GM19351 (cell line): ENCODE measurements at regions not wholly inside any gene's neighbourhood (a gene's known extent, or its start where the extent isn't known, plus 50 kb on each side); places are given as distances from the start of the nearest gene placed in this dataset.

Experiments
- ATAC-seq: cut with Tn5 transposase; IDR thresholded peaks from one replicate; pipeline ENCODE4 v1.9.1; 2021; ENCODE audit warnings: mild to moderate bottlenecking, moderate library complexity; ENCODE audit not compliant: unreplicated experiment

- no peak for ATAC-seq
Observed at GRCh38 chr3:34008836-34009809, 210.7 kb downstream of the PDCD6IP start.

- ATAC-seq = peak; percentile 28
Observed at GRCh38 chr3:34011171-34012101, 213.0 kb downstream of the PDCD6IP start.

- no peak for ATAC-seq
Observed at GRCh38 chr3:34012102-34012461, 213.7 kb downstream of the PDCD6IP start.

- no peak for ATAC-seq
Observed at GRCh38 chr3:34013818-34014570, 215.6 kb downstream of the PDCD6IP start.

GRCh38 chr3:34015204-34016142 lies 217.0 kb downstream of the PDCD6IP start:
- no peak for ATAC-seq

GRCh38 chr3:34016925-34017587 lies 218.6 kb downstream of the PDCD6IP start:
- peak; percentile 43 for ATAC-seq

GRCh38 chr3:34017757-34018156 lies 219.3 kb downstream of the PDCD6IP start:
- no peak for ATAC-seq

GRCh38 chr3:34019158-34019557 lies 220.7 kb downstream of the PDCD6IP start:
- no peak for ATAC-seq

- no peak for ATAC-seq
Observed at GRCh38 chr3:34020170-34020569, 221.7 kb downstream of the PDCD6IP start.

GRCh38 chr3:34020726-34021680 lies 222.6 kb downstream of the PDCD6IP start:
- no peak for ATAC-seq

GRCh38 chr3:34022147-34022546 lies 223.7 kb downstream of the PDCD6IP start:
- no peak for ATAC-seq

GRCh38 chr3:34024447-34025240 lies 226.2 kb downstream of the PDCD6IP start:
- ATAC-seq = no peak

- no peak for ATAC-seq
Observed at GRCh38 chr3:34033839-34034238, 235.4 kb downstream of the PDCD6IP start.

- ATAC-seq = no peak
Observed at GRCh38 chr3:34034840-34035239, 236.4 kb downstream of the PDCD6IP start.

- no peak for ATAC-seq
Observed at GRCh38 chr3:34035775-34036174, 237.3 kb downstream of the PDCD6IP start.

- ATAC-seq = no peak
Observed at GRCh38 chr3:34037260-34037659, 238.8 kb downstream of the PDCD6IP start.

GRCh38 chr3:34038131-34038530 lies 239.7 kb downstream of the PDCD6IP start:
- no peak for ATAC-seq
